ENCODE measurements at regions not wholly inside any gene's neighbourhood (a gene's known extent, or its start where the extent isn't known, plus 50 kb on each side); places are given as distances from the start of the nearest gene placed in this dataset.

- TF ChIP-seq EZH2 (IDR thresholded peaks at IDR 0.05; ENCODE audit: insufficient read depth, poor library complexity, severe bottlenecking) (no peak), EZH2phosphoT487 (IDR thresholded peaks at IDR 0.05; ENCODE audit: insufficient read depth, low read depth) (no peak)
Observed at GRCh38 chr12:124213666-124214347, 81.1 kb upstream of the RFLNA start.

Data from GM23248 (cell line).